GM21825 (cell line): ENCODE measurements at regions not wholly inside any gene's neighbourhood (a gene's known extent, or its start where the extent isn't known, plus 50 kb on each side); places are given as distances from the start of the nearest gene placed in this dataset.

Source experiments
- ATAC-seq: cut with Tn5 transposase; IDR thresholded peaks from one replicate; pipeline ENCODE4 v1.9.1; 2021; ENCODE audit warnings: mild to moderate bottlenecking, moderate library complexity; ENCODE audit not compliant: unreplicated experiment

GRCh38 chr9:108217431-108218349 lies 638.1 kb downstream of the ACTL7B start:
- no peak for ATAC-seq

GRCh38 chr9:108213511-108213910 lies 642.3 kb downstream of the ACTL7B start:
- no peak for ATAC-seq

- ATAC-seq, result no peak
Observed at GRCh38 chr9:108212184-108212583, 643.6 kb downstream of the ACTL7B start.

GRCh38 chr9:108211411-108211955 lies 644.3 kb downstream of the ACTL7B start:
- no peak for ATAC-seq

GRCh38 chr9:108209132-108209685 lies 646.6 kb downstream of the ACTL7B start:
- ATAC-seq, result no peak

DNA sequence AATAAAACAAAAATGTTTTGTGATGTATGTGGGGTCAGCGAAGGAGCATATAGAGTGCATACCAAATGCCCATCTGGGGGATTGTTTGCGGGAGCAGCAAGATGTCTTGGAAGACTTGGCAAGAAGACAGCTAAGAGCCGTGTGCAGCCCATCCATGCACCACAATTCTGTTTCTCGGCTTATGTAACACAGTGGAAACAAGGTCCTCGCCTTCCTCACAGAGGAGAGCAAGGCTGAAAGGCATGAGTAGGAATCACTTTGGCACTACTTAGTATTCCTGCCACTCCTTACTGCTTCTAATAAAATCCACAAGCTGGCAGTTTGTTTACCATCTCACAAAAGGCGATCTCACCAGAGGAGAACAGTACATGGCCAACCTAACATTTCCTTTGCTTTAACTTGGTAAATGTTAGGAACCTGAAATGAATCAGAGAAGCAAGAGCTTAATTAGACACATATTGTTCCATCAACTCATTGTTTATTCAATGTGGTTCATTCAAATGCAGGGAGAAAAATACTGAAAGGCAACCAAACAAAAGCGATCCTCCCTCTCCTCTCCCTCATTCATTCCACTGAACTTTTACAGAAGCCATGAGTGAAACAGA lies 648.1 kb downstream of the ACTL7B start:
- no peak for ATAC-seq

DNA sequence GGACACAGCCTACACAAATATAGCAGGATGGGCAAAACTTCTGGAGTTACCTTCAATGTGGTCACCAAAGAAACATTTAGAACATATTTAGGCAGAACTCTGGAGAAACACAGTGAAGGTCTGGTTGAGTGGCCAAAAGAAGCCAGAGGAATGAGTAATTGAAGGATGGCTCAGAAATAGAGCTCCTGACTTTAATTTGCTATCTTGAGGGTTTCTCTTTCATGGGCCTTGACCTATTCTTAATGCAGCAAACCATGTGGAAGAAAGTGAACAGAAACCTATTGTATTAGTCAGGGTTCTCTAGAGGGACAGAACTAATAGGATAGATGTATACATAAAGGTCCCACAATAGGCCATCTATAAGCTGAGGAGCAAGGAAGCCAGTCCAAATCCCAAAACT lies 650.5 kb downstream of the ACTL7B start:
- ATAC-seq, result no peak

DNA sequence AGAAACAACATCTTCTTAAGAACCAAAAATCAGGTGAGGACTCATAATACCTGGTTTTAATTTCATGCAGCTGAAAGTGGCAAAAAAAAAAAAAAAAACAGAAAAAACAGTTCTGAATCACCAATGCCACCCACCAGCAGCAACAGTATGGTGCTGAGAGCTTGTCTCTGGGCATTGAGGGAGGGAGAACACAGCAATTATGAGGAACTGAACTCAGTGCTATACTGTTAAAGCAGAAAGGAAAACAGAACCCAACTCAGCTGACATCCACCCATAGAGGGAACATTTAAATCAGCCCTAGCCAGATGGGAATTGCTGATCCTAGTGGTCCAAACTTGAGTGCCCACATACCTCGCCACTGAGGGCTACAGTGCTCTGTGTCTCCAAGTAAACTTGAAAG lies 657.9 kb downstream of the ACTL7B start:
- no peak for ATAC-seq

DNA sequence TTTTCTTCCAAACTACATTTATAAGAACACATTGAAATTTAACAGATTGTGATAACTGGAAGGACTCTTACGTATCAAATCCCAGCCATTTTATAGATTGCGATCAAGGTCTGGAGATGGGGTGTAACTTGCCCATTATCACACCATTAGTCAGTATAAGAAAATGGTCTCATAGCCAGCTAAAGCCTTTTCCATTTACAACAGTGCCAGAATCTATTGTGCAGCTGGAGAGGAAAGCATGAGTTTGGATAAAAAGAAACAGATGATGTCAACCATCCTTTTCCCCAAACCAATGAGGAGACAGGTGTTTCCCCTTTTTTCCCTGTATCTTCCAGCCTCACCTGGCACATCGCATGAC lies 658.8 kb downstream of the ACTL7B start:
- ATAC-seq, result no peak

- no peak for ATAC-seq
Observed at GRCh38 chr9:108196332-108197007, 659.3 kb downstream of the ACTL7B start.

- no peak for ATAC-seq
Observed at GRCh38 chr9:108194154-108194553, 661.6 kb downstream of the ACTL7B start.

GRCh38 chr9:108193026-108193710 lies 662.6 kb downstream of the ACTL7B start:
- no peak for ATAC-seq

DNA sequence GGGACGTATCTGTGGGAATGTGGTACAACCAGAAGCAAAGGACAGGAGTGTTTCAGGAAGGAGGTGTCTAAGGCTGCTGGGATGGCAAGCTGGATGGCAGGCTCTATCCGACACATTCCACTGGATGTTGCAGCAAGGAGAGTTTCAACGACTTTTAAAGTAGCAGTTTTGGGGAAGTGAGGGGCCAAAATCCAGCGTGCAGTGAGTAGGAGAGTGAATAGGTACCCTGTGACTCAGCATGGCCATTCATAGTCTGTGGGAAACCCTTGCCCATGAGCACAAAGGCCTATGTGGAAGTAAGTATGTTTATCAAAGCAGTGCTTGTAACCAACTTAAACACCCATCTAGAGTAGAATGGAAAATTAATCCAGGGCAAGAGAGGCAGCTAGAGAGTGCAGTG lies 664.7 kb downstream of the ACTL7B start:
- no peak for ATAC-seq

GRCh38 chr9:108188976-108189375 lies 666.8 kb downstream of the ACTL7B start:
- ATAC-seq, result no peak

DNA sequence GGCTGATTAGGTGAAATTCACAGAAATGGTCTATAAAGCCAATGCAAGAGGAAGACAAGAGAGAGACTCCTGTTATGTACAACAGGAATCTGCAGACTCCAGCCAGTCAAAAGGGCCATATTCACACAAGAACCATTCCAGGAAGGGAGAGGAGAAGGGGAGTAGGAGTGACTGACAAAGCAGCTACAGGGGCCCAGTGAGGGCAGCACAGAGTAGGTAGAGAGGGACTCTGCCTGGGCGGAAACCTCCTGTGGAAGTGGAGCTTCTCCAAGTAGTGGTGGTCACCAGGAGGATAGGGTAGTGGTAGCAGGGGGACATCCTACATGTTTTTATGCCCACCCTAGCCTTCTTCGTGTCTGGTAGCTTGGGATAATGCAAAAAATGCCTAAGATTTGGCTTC lies 667.3 kb downstream of the ACTL7B start:
- no peak for ATAC-seq

DNA sequence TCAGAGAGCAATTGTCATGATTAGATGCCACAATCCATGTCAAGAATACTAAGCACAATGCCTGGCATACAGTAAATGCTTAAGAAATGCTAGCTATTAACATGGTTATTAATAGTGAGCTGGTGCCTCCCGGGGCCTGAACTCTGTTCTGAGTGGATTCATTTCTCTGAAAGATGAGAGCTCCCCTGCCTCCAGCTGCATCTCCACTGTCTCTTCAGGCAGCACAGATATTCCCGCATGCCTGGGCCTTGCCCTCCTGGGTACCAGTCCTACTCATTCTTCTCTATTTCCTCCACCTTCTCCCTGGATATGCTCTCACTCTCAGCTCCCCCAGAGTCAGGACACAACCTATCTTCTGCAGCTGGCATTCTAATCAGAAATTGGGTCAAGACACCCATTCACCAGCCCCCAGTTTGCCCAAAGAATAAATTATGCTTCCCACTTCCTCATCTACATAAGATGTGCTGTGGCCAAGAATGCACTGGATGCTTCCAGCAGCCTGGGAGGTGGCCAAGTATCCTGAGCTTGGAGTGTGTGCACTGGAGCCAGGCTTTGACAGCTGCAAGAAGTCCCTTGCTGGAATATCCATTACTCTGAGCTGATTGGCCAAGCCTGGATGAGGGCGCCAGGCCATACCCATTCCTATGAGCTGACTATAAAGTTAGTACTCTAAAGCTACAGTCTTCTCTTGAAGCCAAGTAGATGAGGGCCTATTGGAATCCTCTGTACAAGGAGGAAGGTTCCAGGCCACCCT lies 669.0 kb downstream of the ACTL7B start:
- no peak for ATAC-seq

- no peak for ATAC-seq
Observed at GRCh38 chr9:108185613-108186012, 670.2 kb downstream of the ACTL7B start.

GRCh38 chr9:108184941-108185340 lies 670.8 kb downstream of the ACTL7B start:
- no peak for ATAC-seq

DNA sequence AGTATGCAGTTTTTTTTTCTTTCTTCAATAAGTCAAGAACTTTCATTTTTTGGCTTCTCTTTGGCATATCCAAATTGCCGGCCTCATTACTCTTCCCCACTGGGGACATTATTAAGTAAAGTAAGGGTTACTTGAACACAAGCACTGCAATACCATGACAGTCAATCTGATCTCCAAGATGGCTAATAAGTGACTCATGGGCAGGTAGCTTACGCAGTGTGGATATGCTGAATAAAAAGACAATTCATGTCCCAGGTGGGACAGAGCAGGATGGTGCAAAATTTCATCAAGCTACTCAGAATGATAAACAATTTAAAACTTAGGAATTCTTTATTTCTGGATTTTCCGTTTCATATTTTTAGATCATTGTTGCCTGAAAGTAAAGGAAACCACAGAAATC lies 671.8 kb downstream of the ACTL7B start:
- no peak for ATAC-seq

DNA sequence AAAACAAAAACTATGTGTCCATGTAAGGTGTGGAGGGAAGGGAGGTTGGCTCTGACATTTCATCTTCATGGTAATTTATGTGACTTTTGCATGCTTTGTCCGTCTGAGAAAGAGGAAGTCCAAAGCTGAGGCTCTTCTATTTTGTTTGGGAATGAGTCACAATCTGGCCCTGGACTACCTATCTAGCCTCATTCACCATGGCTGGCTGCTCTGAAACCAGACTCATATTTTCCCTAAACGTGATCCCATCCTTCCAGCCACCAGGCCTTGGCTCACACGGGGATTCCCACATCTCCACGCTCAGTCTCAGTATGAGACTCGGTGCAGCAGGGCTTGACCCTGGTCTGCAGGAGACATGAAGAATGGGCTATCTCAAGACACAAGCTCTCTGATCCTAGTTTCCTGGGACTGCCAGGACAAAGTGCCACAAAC lies 672.8 kb downstream of the ACTL7B start:
- ATAC-seq, result peak; percentile 84
